ENCODE measurements at regions not wholly inside any gene's neighbourhood (a gene's known extent, or its start where the extent isn't known, plus 50 kb on each side); places are given as distances from the start of the nearest gene placed in this dataset.

- DNase-seq (ENCODE audit: low read depth, low spot score) (no peak), FAIRE-seq (no peak)
- Histone ChIP-seq H3K4me3 (ENCODE audit: control insufficient read depth in 2 of 3, extremely low read depth in 1 of 3, insufficient read depth in 2 of 3, low read depth in 1 of 3, low read length in 3 of 3) (no peak overlapping the region), H3K27me3 (ENCODE audit: control insufficient read depth, extremely low read depth, insufficient read depth, low read length) (no peaks in the 10 kb centered on the region), H3K9ac (ENCODE audit: control insufficient read depth, extremely low read depth, insufficient read depth, low read length) (no peak overlapping the region), H3K9me1 (ENCODE audit: control insufficient read depth, extremely low read depth, insufficient read depth, low read length) (peaks cover 4% of the 10 kb centered on the region), H3K4me1 (ENCODE audit: control insufficient read depth, extremely low read depth, insufficient read depth, low read length) (peaks cover 17% of the 10 kb centered on the region), H2AFZ (ENCODE audit: control insufficient read depth, low read length) (no peak overlapping the region), H3K36me3 (ENCODE audit: control insufficient read depth in 2 of 2, extremely low read depth in 1 of 2, insufficient read depth in 2 of 2, low read length in 2 of 2) (peaks cover 38 to 79% of the 10 kb centered on the region in 2 experiments), H3K4me2 (ENCODE audit: control insufficient read depth, extremely low read depth, insufficient read depth, low read depth, low read length) (no peak overlapping the region), H4K20me1 (ENCODE audit: control insufficient read depth, extremely low read depth, insufficient read depth, low read length) (peaks cover 34% of the 10 kb centered on the region), H3K9me3 (ENCODE audit: control insufficient read depth, low read depth, low read length) (no peaks in the 10 kb centered on the region), H3K27ac (ENCODE audit: control insufficient read depth, insufficient read depth, low read length) (no peak overlapping the region), H3K79me2 (ENCODE audit: control insufficient read depth, insufficient read depth, low read length) (peaks cover 52% of the 10 kb centered on the region)
- dilution Hi-C loops (cut with MboI; ENCODE audit: extremely low pct_ligation_motif_present, low sequenced_read_pairs) = no loop called here
- TF ChIP-seq EZH2 (IDR thresholded peaks at IDR 0.05; ENCODE audit: low read length) (no peak), CTCF (optimal IDR thresholded peaks at IDR 0.05 in 1 of 3, IDR thresholded peaks at IDR 0.05 in 1 of 3, conservative IDR thresholded peaks at IDR 0.05 in 1 of 3; ENCODE audit: extremely low read depth in 1 of 3, insufficient read depth in 2 of 3, low read length in 3 of 3) (no peak)
These were observed 146.7 kb upstream of the KLF14 start for GRCh38 chr7:130880668-130881067.

GRCh38 chr7:130881091-130881798 is 147.2 kb upstream of the KLF14 start:
- peaks cover 31% of the 10 kb centered on the region for H4K20me1 ChIP-seq (ENCODE audit: control insufficient read depth, extremely low read depth, insufficient read depth, low read length)
- no peak overlapping the region for H3K27ac ChIP-seq (ENCODE audit: control insufficient read depth, insufficient read depth, low read length)
- no peak for FAIRE-seq
- H3K27me3 ChIP-seq (ENCODE audit: control insufficient read depth, extremely low read depth, insufficient read depth, low read length) = no peaks in the 10 kb centered on the region
- H2AFZ ChIP-seq (ENCODE audit: control insufficient read depth, low read length) = no peak overlapping the region
- H3K9me1 ChIP-seq (ENCODE audit: control insufficient read depth, extremely low read depth, insufficient read depth, low read length) = peaks cover 4% of the 10 kb centered on the region
- H3K4me3 ChIP-seq (ENCODE audit: control insufficient read depth in 2 of 3, extremely low read depth in 1 of 3, insufficient read depth in 2 of 3, low read depth in 1 of 3, low read length in 3 of 3) = no peak overlapping the region
- H3K9me3 ChIP-seq (ENCODE audit: control insufficient read depth, low read depth, low read length) = no peaks in the 10 kb centered on the region
- DNase-seq (ENCODE audit: low read depth, low spot score) = no peak
- H3K79me2 ChIP-seq (ENCODE audit: control insufficient read depth, insufficient read depth, low read length) = peaks cover 57% of the 10 kb centered on the region
- H3K4me2 ChIP-seq (ENCODE audit: control insufficient read depth, extremely low read depth, insufficient read depth, low read depth, low read length) = no peak overlapping the region
- peaks cover 22% of the 10 kb centered on the region for H3K4me1 ChIP-seq (ENCODE audit: control insufficient read depth, extremely low read depth, insufficient read depth, low read length)
- H3K36me3 ChIP-seq (ENCODE audit: control insufficient read depth in 2 of 2, extremely low read depth in 1 of 2, insufficient read depth in 2 of 2, low read length in 2 of 2) = peaks cover 39 to 83% of the 10 kb centered on the region in 2 experiments
- TF ChIP-seq EZH2 (IDR thresholded peaks at IDR 0.05; ENCODE audit: low read length) (no peak), CTCF (optimal IDR thresholded peaks at IDR 0.05 in 1 of 3, IDR thresholded peaks at IDR 0.05 in 1 of 3, conservative IDR thresholded peaks at IDR 0.05 in 1 of 3; ENCODE audit: extremely low read depth in 1 of 3, insufficient read depth in 2 of 3, low read length in 3 of 3) (no peak)
- H3K9ac ChIP-seq (ENCODE audit: control insufficient read depth, extremely low read depth, insufficient read depth, low read length) = no peak overlapping the region
- dilution Hi-C loops (cut with MboI; ENCODE audit: extremely low pct_ligation_motif_present, low sequenced_read_pairs) = no loop called here

Data from keratinocyte (primary cell).